WI38 (cell line): ENCODE measurements at regions not wholly inside any gene's neighbourhood (a gene's known extent, or its start where the extent isn't known, plus 50 kb on each side); places are given as distances from the start of the nearest gene placed in this dataset.
"Not testable (repeated sequence)": the region's sequence is repeated elsewhere in the genome, so short reads cannot be mapped to it uniquely, and the experiment has no call there.

ENCODE experiments used
- H3K4me3 ChIP-seq: 2 replicates; pipeline ENCODE4 v1.5.1; 2011; ENCODE audit warnings: low read depth, mild to moderate bottlenecking, control low read depth, low read length
- TF ChIP-seq, protein P1 (sequence below): IDR thresholded peaks from 2 replicates; pipeline ENCODE4 v1.5.1; 2012; ENCODE audit warnings: low read depth, mild to moderate bottlenecking, control low read depth, low read length

- TF ChIP-seq, protein P1, sequence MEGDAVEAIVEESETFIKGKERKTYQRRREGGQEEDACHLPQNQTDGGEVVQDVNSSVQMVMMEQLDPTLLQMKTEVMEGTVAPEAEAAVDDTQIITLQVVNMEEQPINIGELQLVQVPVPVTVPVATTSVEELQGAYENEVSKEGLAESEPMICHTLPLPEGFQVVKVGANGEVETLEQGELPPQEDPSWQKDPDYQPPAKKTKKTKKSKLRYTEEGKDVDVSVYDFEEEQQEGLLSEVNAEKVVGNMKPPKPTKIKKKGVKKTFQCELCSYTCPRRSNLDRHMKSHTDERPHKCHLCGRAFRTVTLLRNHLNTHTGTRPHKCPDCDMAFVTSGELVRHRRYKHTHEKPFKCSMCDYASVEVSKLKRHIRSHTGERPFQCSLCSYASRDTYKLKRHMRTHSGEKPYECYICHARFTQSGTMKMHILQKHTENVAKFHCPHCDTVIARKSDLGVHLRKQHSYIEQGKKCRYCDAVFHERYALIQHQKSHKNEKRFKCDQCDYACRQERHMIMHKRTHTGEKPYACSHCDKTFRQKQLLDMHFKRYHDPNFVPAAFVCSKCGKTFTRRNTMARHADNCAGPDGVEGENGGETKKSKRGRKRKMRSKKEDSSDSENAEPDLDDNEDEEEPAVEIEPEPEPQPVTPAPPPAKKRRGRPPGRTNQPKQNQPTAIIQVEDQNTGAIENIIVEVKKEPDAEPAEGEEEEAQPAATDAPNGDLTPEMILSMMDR = no peak
- H3K4me3 ChIP-seq = no peak overlapping the region
Measured at GRCh38 chr2:207337234-207338219, 171.8 kb upstream of the KLF7 start.

GRCh38 chr2:207338220-207338607 is 172.5 kb upstream of the KLF7 start:
- TF ChIP-seq, protein P1 = no peak
- no peak overlapping the region for H3K4me3 ChIP-seq

DNA sequence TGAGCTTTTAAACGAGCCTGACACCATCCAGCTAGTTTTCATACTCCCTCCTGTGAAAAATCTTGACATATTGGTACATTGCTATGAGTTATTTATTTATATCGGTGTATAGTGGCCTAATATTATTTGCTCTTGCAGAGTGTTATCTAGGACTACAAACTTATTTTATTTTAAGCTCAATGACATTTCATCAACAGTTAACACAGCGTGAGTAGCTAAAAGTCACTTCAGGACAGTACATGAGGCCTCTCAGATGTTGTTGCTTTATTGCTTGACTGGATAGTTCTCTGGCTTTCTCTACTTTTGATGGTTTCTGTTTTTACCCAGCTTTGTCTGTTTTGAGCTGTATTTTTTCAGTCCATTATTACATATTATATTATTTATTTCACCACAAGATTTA is 172.9 kb upstream of the KLF7 start:
- H3K4me3 ChIP-seq = no peak overlapping the region
- TF ChIP-seq, protein P1 = no peak

- H3K4me3 ChIP-seq = no peak overlapping the region
- TF ChIP-seq, protein P1 = no peak
Measured at GRCh38 chr2:207341112-207341750, 175.5 kb upstream of the KLF7 start.

- TF ChIP-seq, protein P1 = no peak
- no peak overlapping the region for H3K4me3 ChIP-seq
Measured at GRCh38 chr2:207341804-207342203, 176.1 kb upstream of the KLF7 start.

GRCh38 chr2:207344596-207345394 is 179.0 kb upstream of the KLF7 start:
- not testable (repeated sequence) for H3K4me3 ChIP-seq

- H3K4me3 ChIP-seq = no peak overlapping the region
- TF ChIP-seq, protein P1 = no peak
Measured at GRCh38 chr2:207351171-207351570, 178.6 kb upstream of the CREB1 start.
